Right lung (tissue), 2 donors: ENCODE measurements at regions not wholly inside any gene's neighbourhood (a gene's known extent, or its start where the extent isn't known, plus 50 kb on each side); places are given as distances from the start of the nearest gene placed in this dataset.

ENCODE experiments used
- DNase-seq, 2 donors: peaks; one replicate each; pipeline ENCODE4 v3.0.0-alpha.2; 2013

DNA sequence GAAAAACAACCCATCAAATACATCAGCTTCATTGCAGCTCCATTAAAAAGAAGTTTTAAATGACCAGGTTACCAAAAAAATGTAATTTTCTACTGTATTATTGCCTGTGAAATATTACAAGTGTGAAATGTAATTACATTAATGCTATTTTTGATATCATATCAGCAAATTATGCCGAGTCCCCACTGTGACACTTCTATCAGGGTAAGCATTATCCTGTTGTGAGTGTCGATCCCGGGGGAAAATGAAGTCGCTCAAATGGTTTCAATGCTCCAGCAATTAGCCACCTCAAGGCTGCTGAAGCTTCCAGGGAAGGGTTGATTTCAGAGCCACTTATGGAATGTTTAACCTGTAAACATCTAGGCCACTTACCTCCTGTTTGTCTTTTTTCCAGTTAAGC is 70.4 kb downstream of the RCN1 start:
- DNase-seq, result no peak

DNA sequence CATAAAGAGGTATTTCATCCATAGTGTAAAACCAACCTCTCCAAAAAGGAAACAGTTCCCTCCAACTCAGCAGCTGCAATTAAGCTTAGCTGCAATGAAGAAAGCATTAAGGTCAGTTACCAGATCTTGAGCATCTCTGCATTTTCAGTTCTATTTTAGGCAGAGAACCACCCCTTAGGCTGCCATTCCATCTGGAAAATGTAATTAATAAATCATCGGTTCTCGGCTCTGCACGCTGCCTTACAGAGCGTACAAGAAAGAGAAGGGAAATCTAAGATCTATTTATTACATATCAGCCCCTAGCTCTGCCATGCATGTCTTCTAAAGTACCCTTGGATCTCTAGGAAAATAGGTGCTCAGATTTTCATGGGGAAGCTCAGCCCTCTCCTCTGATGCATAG is 71.5 kb downstream of the RCN1 start:
- DNase-seq, result no peak

DNA sequence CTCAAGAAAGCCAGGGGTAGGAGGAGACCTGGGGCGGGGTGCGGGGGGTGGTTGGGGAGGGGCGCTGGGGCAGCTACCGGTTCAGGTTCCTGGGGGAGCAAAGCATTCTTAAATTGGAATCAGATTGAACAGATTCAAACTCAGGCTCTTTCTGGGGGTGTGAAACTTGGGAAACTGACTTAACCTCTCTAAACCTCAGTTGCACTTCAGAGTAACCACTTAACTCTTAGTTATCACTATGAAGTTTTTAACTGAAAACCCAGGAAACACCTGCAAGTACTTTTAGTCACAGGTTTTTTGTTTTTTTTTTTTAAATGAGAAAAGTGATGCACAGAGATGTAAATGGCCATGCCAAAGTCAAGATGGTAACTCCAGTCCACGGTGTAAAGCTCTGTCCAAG is 72.0 kb downstream of the RCN1 start:
- DNase-seq, result no peak

DNA sequence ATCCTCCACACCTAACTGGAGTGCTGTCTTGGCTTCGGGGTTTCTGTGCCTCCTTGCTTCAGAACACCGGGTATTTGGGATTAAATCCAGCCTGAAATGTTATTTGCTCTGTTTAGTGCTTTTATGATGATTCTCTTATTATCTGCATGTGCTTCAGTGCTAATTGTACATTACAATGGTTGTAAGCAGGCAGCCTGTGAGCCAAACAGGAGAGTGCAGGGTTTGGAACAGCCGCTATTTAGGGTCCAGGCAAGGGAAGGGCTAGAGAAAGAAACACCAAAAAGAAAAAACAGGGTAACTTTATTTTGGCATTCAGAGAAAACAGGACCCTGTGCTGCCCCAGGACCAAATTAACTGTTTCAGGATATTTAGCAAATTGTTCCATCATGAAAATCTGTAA is 72.7 kb downstream of the RCN1 start:
- no peak for DNase-seq

DNA sequence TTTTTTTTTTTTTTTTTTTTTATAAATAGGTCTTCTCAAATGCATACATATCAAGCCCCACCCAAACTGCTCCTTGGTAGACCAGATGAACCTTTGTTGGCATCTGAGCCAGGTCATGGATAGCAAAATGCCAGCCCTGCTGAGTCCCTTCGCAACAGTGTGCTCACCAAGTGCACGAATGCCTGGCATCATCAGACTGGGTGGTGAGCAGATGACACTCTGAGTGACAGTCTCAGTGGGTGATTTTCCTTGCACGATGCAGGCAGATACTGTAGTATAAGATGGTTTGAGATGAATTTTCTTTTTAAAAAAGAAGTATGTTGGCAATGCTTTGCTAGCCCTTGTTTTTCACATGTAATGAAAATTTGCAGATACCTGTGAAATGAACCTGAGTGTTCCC is 74.0 kb downstream of the RCN1 start:
- DNase-seq, result no peak

DNA sequence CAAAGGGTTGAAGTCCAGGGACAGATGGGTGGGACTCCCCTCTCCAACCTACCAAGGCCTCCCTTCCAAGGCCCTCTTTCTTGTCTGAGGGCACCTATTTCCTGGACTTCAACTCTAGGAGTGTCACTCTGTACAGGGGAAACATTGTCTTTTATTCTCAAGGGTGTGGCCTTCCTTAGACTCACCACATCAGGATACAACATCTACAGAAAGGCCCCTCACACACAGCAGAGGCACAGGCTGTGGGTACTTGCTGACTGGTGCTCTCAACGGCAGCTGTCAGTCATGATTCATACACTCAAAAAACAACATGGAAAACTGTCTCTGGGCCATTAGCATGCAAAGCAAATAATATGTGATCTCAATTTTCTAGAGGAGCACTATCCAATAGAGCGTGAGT is 78.0 kb downstream of the RCN1 start:
- DNase-seq, result no peak

DNA sequence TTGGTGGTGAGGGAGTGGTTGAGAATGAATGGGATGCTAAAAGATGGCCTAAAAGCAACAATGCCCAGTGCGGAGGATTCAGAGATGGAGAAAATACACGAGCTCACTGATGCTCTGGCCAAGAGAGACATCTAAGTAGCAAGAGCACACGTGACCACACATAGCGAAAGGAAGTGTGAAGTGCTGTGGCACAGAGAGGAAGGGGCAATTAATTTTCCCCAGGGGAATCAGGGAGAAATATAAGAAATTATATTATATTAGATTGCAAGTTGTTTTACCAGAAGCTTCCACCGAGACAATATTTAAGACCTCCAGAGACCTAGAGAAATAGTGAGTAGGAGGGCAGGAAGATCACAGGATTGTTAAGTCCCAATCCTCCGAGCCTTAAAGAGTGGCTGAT is 80.6 kb downstream of the RCN1 start:
- no peak for DNase-seq

DNA sequence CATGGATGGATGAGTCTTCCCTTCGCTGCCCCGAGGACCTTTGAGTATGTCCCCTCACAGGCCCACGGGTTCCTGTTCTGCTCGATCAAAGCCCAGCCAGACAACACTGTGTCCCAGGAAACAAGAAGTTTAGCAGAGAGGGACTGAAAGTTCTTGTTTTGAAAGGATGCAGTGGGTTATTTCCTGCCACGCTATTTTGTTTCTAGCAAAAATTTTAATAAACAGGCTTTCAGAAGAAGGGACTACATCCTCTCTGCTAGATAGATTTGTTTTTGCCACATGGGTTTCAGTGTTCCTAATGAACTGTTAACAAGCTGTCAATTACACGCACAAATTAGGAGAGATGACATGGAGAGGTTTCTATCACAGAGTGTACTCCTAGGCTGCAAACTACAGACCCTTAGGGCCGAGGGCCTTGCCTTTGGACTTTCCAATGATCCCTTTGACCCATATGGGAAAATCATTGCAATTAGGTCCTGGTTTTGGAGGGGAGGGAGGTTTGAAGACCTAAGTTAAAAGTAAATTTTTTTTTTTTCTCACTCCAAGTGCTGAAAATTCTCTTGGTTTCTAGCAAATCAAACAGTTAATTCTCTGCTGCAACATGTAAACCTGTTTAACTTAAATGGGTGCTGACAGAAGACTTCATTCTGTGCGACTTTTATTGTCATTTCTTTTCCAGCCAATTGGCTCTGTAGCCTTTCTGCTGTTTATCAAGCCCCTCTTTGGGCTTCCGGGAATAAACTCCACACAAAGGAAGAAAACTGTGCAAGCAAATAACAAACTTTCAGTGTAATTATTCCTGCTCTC is 81.4 kb downstream of the RCN1 start:
- peak; percentile 75 to 82 for DNase-seq

DNA sequence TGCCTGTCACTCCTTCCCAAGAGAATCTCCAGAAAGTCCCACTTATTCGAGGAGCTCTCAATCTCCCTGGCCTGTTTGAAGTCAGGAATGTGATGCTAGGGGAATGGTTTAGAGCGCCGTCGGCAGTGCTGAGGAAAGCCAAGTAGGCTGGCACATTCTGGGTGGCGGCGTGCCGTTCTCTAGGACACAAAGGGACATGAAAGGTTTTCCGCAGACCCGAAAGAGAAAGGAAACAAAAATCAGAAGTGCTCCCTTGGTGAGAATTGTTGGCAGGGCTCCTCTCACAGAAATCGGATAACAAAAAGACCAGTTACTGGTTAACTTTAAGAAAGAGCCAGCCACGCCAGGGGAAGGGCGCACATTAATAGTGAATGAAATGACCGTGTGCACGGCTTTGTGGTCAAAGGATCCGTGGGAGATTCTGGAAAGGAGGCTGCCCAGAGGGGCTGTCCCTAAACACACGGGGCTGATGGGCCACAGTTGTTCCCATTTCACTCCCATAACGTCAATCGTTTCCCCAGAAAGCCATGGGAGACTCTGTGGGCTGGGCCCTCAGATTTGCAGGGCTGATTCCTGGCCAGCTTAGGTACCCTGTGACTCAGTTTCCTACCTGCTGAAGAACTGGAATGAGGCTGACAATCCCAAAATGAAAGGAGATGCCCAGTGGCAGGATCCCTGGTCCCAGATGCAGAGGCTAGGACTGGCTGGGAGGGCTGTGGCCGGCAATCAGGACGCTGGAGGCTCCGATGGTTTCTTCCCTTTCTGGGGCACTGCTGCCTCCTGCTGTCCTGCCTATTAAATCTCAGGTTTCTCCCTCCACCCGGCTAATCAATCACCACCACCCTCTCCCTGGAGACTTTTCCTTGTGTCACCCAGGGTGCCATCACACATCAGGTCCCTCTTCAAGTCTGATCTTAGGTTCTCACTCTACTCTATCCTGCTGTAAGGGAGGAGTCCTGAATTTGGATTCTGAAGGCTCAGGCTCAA is 82.3 kb downstream of the RCN1 start:
- DNase-seq, result peak; percentile 65 to 81

DNA sequence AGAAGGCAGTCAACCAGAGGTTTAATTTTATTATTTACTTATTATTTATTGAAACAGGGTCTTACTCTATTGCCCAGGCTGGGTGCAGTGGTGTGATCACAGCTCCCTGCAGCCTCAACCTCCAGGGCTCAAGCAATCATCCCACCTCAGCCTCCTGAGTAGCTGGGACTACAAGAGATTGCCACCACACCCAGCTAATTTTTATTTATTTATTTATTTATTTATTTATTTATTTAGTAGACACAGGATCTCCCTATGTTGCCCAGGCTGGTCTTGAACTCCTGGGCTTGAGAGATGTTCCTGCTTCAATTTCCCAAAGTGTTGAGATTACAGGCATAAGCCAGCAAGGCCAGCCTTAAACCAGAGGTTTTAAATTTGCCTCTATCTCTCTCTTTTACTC is 83.1 kb downstream of the RCN1 start:
- no peak for DNase-seq

DNA sequence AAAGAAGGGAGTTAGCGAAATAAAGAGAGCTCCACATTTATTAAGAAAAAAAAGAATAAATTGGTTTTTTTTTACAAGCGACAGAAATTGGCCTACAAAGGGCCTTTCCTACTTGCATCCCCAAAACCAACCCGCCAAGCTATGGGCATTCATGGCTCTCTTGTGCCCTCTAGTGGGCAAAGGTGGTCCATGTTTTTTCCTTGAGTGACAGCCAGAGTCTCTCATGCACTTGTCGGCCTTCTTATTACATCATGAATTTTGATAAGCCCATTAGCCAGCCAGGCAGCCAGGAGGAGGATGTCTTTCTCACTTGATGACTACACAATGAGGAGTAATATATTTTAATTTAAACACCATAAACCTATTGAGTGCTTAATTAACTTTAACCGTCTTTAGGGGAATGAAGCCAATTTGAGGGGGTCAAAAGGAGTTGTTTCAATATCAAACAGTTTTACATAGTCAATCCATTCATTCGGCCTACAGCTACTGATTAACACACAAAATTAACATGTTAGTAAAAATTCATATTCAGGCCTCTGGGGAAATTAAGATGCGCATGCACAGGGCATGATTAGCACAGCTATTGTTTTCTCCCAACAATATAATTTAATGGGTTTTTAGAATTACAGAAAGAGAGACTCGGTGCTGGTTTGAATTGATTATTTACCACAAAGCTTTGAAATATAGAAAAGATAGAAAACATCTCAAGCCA is 85.5 kb downstream of the RCN1 start:
- DNase-seq, result peak; percentile 73 to 84

DNA sequence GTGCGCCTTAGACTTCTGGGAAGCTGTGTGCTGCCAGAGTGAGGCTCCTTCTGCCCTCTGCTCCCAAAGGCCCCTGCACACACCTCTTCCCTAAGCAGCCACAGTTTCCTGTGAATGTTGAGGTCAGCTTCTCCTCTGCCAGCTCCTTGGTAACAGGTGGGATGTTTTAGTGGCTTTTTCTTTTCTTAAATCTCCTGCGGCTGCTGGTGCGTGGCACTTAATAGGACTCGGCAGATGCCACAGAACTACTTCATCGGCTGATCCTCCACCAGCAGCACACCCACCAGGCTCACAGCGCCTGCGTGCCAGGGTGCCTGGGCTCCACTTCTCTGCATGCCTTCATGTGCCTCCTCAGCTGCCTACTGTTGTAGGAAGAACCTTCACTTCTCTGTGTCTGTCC is 87.8 kb downstream of the RCN1 start:
- no peak for DNase-seq

DNA sequence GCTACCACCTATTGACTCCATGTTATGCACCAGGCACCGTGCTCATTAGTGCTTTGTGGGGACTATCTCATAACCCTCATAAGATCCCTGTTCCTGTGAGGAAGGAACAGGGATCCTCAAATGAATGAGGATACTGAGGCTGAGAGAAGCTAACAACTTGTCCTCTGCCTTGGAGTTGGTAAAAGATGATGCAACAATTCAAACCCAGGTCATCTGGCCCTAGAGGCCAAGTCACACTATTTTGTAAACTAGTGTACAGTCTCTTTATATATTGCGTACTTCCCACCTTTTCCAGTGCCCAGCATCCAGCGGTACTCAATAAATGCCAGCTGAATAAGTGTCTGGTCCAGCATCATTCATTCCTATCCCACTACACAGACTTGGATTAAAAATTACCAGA is 92.6 kb downstream of the RCN1 start:
- no peak for DNase-seq

DNA sequence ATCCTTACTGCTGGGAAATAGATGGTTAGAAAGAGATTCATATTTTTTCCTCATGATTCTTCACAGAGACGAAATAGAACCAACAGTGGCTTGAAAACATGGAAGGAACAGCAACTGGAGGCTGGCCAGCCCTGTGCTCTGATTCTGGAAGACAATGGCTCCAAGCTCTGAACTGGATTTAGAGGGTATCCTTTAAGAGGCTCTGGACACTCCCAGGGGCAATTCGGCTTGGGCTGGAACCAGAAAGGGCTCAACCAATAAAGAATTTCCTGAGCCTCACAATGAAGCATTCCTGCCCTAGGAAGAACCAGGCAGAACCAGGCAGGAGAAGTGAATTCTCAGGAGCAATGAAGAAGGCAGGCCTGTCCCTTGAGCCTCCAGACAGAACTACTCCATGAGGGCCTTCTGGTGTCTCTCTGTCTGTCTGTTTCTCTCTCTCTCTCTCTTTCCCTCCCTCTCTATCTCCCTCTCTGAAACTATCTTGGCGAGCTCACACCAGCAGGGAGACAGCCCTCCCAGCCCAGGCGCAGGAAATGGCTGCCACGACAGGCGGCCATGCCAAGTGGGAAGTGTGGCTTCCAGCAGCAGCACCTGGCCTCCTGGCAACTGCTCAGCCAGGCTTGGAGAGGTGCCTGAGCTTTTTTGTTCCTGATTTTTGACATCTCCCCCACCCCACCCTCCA is 93.3 kb downstream of the RCN1 start:
- DNase-seq, result no peak

DNA sequence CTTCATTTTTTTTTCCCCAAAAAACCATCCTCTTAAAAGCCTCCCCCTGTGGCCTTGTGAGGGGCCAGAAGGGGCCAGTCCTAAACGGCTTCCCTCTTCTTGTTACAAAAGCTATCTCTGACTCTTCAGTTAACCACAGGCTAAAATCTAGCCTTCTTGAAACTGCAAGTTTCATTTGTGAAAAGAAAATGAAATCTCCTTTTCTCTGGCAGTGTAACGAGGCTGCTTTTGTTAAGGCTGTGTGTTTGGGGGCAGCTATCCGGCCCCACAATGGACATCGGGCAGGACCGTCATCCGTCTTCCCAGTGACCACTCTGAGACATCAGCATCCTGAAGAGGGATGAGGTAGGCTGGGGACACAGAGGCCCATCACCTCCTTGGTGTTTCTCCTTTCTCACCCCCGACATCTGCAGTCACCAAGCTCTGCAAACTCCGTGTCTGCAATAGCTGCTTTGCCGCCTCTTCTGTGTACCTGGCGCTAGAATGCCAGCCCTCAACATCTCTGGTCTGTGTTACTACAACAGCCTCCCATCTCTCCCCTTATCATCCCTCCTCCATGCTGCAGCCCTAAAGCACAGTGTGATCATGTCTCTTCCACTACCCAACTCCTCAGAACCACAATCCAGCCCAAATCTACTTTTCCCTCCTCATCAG is 94.0 kb downstream of the RCN1 start:
- no peak for DNase-seq

DNA sequence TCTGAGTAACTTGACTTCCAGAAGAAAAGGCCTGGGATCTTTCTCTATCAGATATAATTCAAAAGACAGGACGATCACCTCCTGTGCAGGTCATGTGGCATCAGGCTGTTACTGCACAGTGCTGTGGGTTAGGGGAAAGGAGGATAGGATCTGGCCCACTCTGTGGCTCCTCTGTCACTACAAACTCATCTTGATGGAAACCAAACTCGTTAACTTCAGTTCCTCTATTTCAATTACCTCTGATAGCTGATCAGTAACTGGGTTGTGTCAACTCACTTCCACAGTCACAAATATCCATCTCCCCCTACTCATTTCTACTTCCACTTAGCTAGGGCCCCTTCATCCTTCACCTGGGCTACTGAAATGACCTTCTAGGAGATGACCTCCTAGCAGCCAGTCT is 95.2 kb downstream of the RCN1 start:
- no peak for DNase-seq

DNA sequence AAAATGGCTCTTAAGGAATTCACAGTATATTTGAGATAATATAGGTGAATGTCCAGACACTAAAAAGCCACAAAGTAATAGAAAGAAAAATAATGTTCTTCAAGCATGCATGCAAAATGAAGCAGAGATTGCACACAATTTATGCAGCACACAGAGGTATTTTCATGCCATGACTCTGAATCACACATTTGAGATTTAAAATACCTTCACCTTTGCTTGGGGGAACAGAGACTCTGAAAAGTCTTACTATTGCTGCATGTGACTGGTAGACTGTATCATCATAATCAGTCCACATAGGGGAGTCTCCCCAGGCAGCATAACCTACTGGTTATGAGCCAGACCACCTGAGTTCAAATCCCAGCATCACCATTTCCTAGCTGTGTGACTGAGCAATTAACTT is 96.2 kb downstream of the RCN1 start:
- no peak for DNase-seq

DNA sequence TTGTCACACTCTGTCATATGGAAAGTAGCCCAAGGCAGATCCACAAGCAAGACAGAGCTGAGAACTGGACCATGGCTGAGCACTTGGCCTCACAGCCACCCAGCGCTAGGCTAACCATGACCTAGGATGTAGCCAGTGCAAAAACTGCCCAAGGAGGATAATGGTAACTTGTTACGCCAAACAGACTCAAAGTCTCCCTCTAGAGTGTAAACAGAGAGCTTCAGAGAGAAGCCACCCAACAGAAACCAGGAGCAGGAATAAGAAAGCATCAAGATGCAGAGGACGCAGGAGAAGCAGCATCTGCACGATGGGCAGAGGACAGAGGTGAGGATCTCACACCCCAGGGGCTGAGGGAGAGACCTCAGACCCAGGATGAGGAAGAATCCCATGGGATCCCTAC is 97.9 kb downstream of the RCN1 start:
- DNase-seq, result no peak

DNA sequence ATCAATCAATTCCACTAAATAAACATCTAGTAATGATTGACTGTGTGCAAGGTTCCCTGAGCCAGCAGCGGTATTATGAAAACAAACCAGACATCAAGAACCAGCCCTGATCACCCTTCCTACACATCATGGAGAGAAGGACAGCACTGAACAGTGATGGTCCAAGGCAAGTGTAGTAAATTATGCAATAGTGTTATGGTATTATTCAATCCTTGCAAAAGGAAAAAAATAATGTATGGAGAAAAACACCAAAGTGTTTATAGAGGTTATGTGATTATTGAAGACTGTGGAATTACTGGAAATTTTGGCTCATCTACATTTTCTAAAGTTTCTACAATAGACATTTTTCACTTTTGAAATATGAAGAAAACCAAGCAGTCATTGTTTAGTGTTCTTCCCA is 105.3 kb downstream of the RCN1 start:
- DNase-seq, result no peak

DNA sequence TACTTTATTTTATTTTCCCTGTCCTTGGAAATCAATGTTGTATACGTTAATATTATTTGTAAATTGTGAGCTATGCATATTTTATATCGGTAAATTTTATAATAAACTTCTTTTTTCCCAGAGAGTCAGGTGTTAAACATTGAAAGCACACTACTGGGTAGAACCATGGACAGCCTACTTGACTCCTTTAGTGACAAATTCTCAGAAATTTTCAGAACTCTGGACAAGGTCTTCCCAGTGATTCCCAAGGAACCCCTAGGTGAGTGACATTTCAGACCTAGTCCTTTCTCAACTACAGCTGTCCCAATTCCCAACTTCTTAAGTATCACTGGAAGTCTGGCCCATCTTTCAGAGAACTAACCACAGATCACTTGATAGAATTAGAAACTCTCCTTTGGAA is 107.2 kb downstream of the RCN1 start:
- no peak for DNase-seq

DNA sequence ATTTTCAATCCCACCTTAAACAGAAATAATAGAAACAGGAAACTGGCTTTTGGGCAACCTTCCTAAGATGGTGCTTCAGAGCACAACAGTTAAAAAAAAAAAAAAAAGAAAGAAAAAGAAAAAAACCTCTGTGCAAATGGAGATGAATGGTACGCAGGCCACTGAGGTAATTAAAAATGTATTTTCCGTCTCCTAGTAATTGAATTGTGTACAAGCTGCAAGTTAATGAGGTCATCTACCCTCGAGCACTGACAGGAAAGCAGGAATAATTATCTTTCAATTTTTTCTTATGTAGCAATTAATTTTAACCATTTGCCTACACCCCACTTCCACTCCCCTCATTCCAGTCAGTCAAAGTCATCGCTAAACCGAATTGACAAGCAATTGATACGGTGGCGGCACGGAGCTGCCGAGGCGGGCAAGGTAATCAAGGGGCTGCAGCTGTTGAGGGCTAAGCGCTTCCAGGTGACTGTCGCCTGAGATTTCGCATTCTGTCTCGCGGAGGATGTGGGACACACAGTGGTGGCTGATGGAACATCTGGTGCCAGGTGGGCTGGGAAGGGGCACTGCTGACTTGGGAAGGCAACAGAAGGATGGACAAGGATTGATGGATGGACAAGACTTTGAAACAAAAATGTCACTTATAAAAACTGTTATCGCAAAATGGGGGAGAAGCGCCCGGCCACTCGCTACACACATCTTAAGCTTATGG is 109.4 kb downstream of the RCN1 start:
- no peak for DNase-seq
